GM19438 (cell line): ENCODE measurements at regions not wholly inside any gene's neighbourhood (a gene's known extent, or its start where the extent isn't known, plus 50 kb on each side); places are given as distances from the start of the nearest gene placed in this dataset.
"Not testable (repeated sequence)": the region's sequence is repeated elsewhere in the genome, so short reads cannot be mapped to it uniquely, and the experiment has no call there.

Experiments
- ATAC-seq: cut with Tn5 transposase; IDR thresholded peaks from one replicate; pipeline ENCODE4 v1.9.1; 2021; ENCODE audit warnings: low read depth; ENCODE audit not compliant: unreplicated experiment

DNA sequence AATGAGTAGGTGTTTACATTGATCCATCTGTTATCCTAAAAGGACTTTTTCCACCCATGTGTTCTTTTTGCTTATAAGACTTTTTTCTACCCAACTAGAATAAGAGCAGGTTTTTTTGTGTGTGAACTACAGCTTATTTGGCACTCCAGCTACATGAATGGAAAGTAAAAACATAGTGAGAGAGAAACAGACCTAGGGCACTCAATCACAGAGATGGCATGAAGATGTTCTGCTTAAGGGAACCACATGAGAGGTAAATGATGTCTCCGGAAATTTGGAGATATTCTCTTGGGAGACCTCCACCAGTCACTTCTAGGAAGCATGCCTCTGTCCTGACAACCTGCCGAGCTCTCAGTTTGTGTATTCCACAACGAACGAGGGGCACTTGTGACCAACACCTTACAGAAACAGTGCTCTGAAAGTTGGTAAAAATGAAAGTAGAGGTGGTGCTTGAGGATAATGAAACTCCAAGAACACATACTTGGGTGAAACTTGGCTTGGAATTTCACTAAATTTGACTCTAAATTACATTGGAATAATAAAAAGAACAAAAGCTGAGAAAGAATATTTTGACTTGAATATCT is 788.4 kb upstream of the GALNTL6 start:
- ATAC-seq, result no peak

DNA sequence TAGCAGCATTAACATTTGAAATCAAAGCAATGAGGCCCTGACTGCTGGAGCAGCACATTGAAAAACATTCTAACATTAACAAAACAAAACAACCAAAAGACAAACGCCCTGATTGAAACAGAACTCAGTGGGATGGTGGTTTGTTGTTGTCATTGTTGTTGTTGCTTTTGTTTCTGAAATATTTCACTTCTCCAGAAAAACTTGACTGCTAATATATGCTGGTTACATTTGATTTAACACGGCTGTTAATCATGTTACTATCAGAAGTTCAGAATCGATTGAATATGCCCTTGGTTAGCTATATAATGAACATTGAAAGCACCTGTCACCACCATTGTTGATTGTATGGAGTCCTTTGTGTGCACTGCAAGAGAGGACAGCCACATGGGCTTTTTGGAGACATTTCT is 790.4 kb upstream of the GALNTL6 start:
- ATAC-seq, result no peak

DNA sequence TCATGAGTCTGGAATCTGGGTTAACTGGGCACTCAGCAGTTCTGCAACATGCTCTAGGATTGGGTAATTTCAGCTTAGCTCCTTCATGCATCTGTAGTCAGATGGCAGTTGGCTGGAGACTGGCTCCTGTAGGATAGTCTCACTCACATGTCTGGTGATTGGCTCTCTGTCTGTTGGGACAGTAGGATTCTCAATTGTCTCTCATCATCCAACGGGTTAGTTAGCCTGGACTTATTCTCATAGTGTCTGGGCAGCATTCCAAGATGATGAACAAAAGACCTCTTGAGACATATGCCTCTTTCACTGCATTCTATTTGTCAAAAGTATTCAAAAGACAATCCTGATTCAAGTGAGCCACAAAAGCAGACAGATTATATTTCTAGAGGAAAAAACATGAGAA is 795.6 kb upstream of the GALNTL6 start:
- no peak for ATAC-seq

DNA sequence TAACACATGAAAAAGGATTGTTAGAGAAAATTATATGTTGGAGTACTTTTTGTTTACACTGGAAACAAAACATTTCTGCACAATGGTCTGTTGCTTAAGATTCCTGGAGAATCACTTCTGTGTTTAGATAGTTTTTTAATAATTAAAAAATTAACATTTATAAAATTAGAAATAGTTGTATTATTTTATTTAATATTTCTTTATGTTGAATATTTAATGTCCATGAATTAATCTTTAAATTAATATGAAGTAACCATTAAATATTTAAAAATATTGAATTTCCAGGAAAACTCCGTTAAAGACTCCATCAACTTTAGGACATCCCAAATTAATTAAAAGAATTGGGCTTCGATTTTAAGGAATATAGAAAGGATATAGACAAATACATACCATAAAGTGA is 797.1 kb upstream of the GALNTL6 start:
- no peak for ATAC-seq

DNA sequence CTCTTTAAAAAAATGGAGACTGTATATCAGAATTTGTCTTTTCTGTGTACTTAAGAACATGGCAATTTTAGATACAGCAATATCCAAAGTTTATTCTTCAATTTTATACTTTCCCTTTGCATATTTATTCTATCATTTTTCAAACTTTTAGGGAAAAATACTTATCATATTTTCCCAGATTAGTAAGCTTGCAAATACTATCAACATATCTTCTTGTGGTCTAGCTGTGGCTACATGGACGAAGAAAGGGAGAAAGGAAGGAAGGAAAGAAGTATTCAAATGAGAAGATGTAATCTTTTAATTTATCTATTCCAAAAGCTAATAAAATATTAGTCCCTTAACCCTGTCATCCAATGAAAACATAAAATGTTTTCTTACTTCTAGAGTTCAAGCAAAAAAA is 797.8 kb upstream of the GALNTL6 start:
- no peak for ATAC-seq

DNA sequence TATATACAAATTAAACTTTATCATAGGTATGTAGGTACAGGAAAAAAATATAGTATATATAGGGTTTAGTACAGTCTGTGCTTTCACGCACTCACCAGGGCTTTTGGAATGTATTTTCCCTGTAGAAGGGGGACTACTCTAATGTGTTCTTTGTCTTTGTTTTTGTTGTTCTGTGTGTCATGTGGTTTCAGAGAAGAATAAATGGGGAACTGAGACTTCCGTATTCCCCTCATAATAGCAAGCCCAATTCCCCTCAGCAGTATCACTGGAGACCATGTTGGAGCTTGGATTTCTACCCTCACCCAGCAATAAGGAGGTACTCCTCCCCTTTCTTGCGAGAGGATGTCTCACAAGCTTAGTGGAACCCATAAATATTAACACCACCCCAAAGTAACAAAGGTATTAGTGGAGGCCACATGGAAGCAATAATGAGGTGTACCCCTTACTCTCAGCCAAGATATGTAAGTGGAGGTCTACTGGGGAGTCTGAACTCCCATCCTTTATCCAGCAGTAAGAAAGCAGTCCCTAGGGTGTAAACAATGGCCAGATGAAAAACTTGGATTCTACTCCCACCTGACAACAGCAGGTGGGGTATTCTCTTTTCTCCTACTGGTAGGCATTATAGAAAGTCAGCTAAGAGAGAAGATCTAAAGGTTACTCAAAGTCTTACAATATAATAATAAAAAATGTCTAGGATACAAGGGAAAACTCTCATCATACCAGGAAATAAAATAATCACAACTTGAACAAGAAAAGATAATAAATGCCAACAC is 805.4 kb upstream of the GALNTL6 start:
- ATAC-seq, result no peak

DNA sequence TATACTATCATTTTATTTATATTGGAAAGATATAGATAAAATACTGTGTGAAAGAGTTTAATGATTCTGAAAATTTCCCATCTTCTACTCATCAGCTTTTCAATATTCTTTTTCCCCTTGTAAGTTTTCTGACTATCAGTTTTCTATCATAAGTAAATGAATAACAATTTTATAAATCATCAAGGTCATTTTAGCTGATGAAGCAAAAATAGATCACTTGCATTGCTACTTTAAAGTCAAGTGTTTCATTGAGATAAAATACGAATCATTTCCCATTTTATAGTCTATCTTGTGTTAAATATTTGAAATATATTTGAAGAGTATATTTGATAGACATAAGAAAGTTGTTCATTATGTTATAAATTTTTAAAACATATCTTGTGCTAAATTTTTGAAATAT is 811.0 kb upstream of the GALNTL6 start:
- ATAC-seq, result no peak

DNA sequence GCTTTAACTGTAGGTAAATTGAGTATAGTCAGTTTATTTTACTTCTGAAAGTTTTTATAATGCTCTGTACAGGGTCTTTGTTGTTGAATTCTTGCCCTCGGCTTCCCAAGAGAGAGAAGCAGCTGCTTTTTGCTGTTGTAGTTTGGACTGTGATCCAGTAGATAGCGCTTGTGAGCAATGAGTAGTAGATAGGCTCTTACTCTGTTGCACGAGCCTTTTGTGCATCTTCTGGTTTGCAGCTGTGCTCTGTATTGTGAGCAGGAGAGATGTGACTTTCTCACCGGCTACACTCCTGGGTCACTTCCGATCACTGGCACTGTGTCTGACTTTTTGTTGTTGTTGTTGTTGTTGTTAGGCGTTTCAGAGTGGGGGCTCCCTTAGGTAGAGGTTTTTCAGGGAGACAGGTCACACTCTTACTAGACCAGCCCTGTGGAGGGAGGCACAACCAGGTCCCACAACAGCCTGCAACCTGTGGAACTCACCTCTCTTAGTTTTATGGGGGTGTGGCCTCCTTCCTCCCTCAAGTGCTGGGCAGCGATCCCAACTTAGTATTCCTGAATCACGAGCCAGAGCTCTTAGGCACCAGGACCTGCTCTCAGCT is 822.1 kb upstream of the GALNTL6 start:
- peak; percentile 87 for ATAC-seq

DNA sequence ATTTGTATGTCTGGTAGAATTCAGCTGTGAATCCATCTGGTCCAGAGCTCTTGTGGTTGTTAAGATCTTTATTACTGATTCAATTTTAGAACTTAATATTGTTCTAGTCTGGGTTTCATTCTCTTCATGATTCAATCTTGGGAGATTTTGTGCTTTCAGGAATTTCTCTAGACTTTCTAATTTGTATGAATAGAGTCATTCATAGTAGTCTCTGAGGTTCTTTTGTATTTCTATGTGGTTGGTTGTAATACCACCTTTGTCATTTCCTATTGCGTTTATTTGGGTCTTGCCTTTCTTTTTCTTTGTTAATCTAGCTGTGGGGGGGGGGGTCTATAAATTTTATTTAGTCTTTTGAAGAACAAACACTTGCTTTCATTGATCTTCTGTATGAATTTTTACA is 824.8 kb upstream of the GALNTL6 start:
- no peak for ATAC-seq

DNA sequence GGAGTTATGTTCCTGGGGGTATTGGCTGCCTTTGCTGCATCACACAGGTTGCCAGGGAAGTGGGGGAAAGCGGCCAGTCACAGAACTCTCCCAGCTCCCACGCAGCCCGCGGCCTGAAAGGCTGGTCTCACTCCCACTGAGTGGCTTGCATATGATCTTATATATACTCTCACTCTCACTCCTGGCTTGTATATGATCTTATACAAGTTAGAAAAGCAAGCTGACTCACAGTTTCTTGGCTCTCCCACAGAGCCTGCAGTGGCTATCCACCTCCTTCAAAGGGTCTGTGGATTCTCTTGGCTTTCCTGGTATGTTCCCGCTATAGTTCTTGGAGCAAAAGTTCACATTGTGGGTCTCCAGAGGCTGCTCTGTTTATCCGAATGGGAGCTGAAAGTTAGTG is 833.5 kb upstream of the GALNTL6 start:
- ATAC-seq, result no peak

DNA sequence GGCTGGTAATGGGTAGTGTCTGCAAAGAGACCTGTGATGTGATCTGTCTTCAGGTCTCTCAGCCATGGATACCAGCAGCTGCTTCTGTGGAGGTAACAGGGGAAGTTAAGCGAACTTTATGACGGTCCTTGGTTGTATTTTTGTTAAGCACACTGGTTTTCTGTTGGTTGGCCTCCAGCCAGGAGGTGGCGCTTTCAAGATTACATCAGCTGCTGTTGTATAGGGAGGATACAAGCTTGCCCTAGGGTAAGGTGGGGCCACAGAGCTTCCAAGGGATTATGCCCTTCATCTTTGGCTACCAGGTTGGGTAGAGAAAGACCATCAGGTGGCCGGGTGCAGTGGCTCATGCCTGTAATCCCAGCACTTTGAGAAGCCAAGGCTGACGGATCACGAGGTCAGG is 834.2 kb upstream of the GALNTL6 start:
- no peak for ATAC-seq

DNA sequence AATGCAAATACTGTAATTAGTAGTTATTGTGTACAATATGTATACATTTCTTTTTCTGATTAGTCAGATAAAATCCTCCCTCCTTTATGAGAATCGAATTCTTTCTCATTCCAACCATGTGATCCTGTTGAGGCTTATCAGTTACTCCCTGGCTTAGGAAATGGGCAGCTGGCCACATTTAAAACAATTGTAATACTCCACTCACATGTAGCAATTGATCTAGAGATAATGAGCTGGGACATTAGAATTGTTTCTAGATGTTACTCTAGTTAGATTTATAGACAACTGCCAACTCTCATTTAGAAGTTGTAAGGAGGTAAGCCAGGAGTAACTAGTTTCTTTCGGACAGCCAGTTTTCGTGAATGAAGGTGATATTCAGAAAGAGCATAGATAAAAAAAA is 859.3 kb upstream of the AADAT start:
- ATAC-seq, result no peak

DNA sequence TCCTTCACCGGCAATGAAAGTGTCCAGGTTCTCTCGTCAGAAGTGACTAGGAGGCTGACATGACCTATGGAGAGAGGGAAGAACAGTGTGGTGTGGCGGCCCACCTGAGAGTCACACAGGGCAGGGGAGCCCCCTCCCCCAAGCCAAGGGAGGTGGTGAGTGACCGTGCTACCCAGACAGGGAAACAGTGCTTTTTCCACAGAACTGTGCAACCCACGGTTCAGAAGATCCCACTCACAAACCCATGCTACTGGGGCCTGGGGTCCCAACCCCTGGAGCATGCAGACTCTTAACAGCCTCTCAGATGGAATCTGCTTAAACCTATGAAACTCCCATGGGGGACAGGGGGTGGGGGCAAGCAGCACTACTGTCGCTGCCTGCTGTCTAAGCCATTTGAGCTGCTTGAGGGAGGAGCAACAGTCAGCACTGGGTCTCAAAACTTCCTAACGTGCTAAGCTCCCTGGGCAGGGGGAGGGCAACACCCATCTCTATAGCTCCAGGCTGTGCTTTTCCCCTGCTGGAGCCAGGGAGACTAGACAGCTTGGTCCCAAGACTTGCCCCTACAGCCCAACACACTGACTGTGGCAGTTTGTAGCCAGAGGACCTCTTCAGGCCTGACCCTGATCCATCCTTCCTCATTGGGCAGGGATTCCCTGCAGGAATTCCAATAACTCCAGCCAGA is 850.4 kb upstream of the AADAT start:
- ATAC-seq, result no peak

DNA sequence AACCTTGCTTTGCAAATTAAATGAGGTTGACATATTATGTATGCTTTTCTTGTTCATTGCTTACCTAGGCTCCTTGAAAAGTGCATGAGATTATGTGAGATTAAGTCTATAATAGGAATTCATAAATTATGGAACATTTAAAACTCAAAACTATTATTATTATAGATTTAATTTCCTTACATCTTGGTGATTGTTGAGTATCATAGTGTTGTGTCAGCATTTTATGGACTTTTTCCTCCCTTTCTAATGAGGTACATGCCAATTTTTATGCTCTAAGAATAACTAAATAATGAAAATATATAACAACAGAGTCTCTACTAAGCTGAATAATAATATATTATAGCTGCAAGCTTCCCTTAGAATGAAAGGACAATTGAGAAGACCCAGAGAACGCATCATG is 848.8 kb upstream of the AADAT start:
- ATAC-seq, result no peak

DNA sequence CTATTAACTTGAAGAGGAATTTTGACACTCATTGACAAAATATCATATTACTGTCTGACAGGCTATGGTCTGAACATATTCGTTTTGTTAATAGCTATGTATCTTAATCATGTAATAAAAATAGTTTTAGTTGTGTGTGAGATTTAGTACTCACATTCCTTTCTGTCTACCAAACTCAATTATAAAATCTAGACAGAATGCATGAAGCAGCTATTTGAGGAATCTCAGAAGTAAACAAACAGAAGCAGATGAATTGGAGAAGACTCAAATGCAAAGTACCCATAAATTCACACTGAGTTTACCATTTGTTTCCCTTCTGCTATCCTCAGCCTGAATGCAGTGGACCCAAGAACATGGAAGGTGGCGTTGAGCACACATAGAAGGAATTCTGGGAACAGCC is 841.6 kb upstream of the AADAT start:
- ATAC-seq, result no peak

DNA sequence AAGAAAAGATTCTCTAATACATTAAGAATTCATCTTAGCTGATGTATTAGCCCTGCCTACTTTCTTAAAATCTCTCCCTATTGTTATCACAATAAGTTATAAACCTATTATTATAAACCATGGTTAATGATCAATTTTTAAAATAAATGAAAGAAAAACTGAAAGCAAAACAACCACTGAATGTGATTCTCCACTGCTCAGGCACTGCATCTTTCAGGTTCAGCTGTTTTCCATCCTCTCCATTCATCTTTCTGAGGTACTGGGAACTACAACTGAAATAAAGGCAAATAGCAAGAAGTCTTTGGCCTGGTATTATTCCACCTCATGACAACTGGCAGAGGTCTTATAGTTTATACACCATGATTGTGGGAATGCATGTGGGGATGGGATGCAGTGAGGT is 798.9 kb upstream of the AADAT start:
- ATAC-seq, result no peak

DNA sequence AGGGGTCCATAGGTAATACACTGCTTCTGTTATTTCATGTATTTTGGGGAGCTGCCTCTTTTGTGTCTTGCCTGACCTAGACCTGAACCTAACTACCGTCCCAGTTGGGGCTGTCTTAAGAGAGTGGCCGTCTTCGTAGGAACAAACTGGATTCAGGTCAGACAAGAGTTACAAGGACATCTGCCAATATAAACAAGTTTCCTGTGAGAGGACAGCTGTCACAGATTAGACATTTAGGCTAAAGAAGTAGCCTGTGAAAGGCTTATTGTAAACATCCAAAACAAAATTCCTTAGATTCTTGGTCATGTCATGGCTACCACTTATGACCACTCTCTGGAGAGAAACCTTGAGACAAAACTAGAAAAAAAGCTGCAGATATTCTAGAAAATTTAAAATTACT is 797.6 kb upstream of the AADAT start:
- no peak for ATAC-seq

DNA sequence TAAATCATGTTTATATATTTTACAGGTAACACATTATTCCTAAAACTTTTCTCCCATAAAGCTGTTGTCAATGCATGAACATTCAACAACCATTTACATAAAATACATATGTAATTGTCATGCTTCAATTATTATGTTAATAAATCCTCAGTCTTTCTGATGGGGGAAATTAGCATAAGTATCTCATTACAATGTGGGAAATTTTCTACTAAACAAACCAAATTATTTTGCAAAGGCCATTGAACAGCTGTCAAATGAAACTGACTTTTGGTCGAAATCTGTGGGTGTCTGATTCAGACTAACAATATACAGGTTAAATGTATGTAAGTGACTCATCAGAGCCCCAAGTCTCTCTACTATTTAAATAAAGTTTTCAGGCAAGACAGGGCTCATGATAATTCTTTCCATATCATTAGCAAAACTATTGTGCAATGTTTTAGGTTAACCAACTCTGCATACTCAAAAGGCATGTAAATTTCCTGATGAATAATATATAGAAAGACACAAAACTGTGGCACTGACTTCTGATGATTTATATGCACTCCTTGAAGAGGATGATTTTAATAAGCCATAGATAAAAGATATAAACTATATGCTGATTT is 795.3 kb upstream of the AADAT start:
- ATAC-seq, result no peak

DNA sequence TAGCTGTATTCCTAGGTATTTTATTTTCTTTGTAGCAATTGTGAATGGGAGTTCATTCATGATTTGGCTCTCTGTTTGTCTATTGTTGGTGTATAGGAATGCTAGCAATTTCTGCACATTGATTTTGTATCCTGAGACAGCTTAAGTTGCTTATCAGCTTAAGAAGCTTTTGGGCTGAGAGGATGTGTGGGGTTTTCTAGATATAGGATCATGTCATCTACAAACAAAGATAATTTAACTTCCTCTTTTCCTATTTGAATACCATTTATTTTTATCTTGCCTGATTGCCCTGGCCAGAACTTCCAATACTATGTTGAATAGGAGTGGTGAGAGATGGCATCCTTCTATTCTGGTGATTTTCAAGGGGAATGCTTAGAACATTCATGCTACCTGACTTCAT is 791.9 kb upstream of the AADAT start:
- not testable (repeated sequence) for ATAC-seq

DNA sequence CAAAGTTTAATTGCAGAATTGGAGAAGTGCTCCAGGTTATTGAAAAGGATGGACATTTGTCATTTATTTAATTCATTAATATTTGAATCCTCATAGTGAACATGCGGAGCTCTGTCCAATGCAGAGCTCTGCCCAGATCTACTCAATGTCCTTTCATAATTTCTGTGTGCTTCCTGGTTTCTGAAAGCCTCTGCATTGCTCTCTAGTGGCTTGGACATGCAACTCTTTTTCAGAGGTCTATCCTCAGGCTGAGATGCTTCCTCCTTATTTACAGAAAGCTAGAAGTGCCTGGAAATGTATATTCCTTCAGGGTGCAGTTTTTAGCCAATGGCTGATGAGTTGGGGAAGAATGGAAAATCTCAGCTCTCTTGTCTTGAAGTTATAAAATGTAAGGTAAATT is 786.1 kb upstream of the AADAT start:
- no peak for ATAC-seq

DNA sequence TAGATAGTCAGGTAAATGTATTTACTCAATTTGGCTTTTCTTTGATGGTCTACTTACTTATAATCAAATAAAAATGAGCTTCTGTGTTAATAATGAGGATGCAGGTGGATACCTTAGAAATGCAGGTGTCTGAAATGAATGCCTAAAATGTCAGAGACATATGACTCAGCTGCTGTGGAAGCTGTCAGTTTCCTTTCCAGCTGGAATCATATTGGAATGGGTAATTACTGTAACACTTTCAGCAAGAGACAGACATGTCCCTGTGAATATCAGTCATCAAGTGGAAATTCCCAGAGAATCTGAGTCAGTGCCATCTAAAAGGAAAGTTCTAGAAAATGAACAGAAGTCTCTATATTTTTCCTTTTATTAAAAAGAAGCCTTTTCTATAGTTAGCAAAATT is 783.0 kb upstream of the AADAT start:
- no peak for ATAC-seq
